HepG2 (cell line): ENCODE measurements at regions not wholly inside any gene's neighbourhood (a gene's known extent, or its start where the extent isn't known, plus 50 kb on each side); places are given as distances from the start of the nearest gene placed in this dataset.
A peak's percentile ranks its signal among the peaks of the same experiment; 100 is the strongest.

ENCODE experiments used
- BCL6 ChIP-seq: IDR thresholded peaks from 2 replicates; pipeline ENCODE4 v1.6.1; 2016; ENCODE audit warnings: missing genetic modification reagents, missing compliant biosample characterization
- CREB3 ChIP-seq: sonication (generic); formaldehyde crosslinking; IDR thresholded peaks from 2 replicates; pipeline ENCODE4 v1.5.0; 2020; ENCODE audit warnings: missing genetic modification reagents
- FIP1L1 ChIP-seq: fragments of 200-400 bp; formaldehyde crosslinking; IDR thresholded peaks from 2 replicates; pipeline ENCODE4 v1.6.1; 2018; ENCODE audit warnings: low read depth, mild to moderate bottlenecking, low read length, moderate library complexity, borderline replicate concordance; ENCODE audit not compliant: insufficient read depth
- HMGXB3 ChIP-seq: sonication (generic); formaldehyde crosslinking; IDR thresholded peaks from 2 replicates; pipeline ENCODE4 v1.4.0; 2020; ENCODE audit warnings: missing genetic modification reagents, borderline replicate concordance
- KDM5A ChIP-seq: fragments of 200-600 bp; sonication (generic); IDR thresholded peaks from 2 replicates; pipeline ENCODE4 v1.7.0; 2018; ENCODE audit warnings: antibody characterized with exemption, mild to moderate bottlenecking, low read length, borderline replicate concordance
- MAFG ChIP-seq: sonication (generic); formaldehyde crosslinking; IDR thresholded peaks from 2 replicates; pipeline ENCODE4 v1.5.1; 2020; ENCODE audit warnings: mild to moderate bottlenecking, missing genetic modification reagents
- MED8 ChIP-seq: sonication (generic); formaldehyde crosslinking; IDR thresholded peaks from 2 replicates; pipeline ENCODE4 v1.8.1; 2023; ENCODE audit warnings: mild to moderate bottlenecking, missing genetic modification reagents; ENCODE audit not compliant: insufficient replicate concordance
- RNF219 ChIP-seq: sonication (generic); formaldehyde crosslinking; IDR thresholded peaks from 2 replicates; pipeline ENCODE4 v1.5.0; 2020; ENCODE audit warnings: mild to moderate bottlenecking, missing genetic modification reagents
- SNAI1 ChIP-seq: sonication (generic); formaldehyde crosslinking; IDR thresholded peaks from 2 replicates; pipeline ENCODE4 v1.5.0; 2020; ENCODE audit warnings: mild to moderate bottlenecking, missing genetic modification reagents, borderline replicate concordance
- SNAPC4 ChIP-seq: sonication (generic); formaldehyde crosslinking; IDR thresholded peaks from 2 replicates; pipeline ENCODE4 v1.4.0; 2020; ENCODE audit warnings: mild to moderate bottlenecking, missing genetic modification reagents
- ZNF30 ChIP-seq: sonication (generic); formaldehyde crosslinking; IDR thresholded peaks from 2 replicates; pipeline ENCODE4 v1.5.0; 2020; ENCODE audit warnings: mild to moderate bottlenecking, missing genetic modification reagents
- ZNF616 ChIP-seq: sonication (generic); formaldehyde crosslinking; IDR thresholded peaks from 2 replicates; pipeline ENCODE4 v1.5.0; 2020; ENCODE audit warnings: low read depth, mild to moderate bottlenecking, missing genetic modification reagents
- ZSCAN29 ChIP-seq: sonication (generic); formaldehyde crosslinking; conservative IDR thresholded peaks from 2 replicates; pipeline ENCODE4 v1.4.0; 2020; ENCODE audit warnings: mild to moderate bottlenecking, missing genetic modification reagents

GRCh38 chr20:50306478-50307423 lies 116.1 kb downstream of the CEBPB start (continued):
- TF ChIP-seq ZSCAN29 (CRISPR knock-in tag) (no peak), KDM5A (no peak), BCL6 (CRISPR knock-in tag) (no peak), ZNF30 (0 out of 2 replicates have a peak, but pooled peaks have one; percentile 64), RNF219 (peak; percentile 0; the same call in 1 of the 2 replicates), SNAI1 (CRISPR knock-in tag) (peak; percentile 5; the same call in 1 of the 2 replicates), SNAPC4 (CRISPR knock-in tag) (no peak), FIP1L1 (no peak), MED8 (no peak), ZNF616 (peak; percentile 16; the same call in 1 of the 2 replicates), CREB3 (CRISPR knock-in tag) (no peak), MAFG (no peak), HMGXB3 (no peak; the same call in none of the 2 replicates)
